NCI-H82 treated with DMSO at 0.1 percent for 48 hours (cell line): ENCODE measurements at regions not wholly inside any gene's neighbourhood (a gene's known extent, or its start where the extent isn't known, plus 50 kb on each side); places are given as distances from the start of the nearest gene placed in this dataset.
"Not testable (repeated sequence)": the region's sequence is repeated elsewhere in the genome, so short reads cannot be mapped to it uniquely, and the experiment has no call there.

Experiments
- DNase-seq: peaks from one replicate; lab custom pipeline; 2025; ENCODE audit not compliant: unreplicated experiment; lab: John Stamatoyannopoulos, UW

GRCh38 chr5:118491351-118491750 lies 497.0 kb downstream of the DTWD2 start:
- no peak for DNase-seq

GRCh38 chr5:118486647-118487225 lies 501.6 kb downstream of the DTWD2 start:
- DNase-seq = no peak

GRCh38 chr5:118479285-118479684 lies 509.1 kb downstream of the DTWD2 start:
- DNase-seq = no peak

GRCh38 chr5:118478852-118479251 lies 509.5 kb downstream of the DTWD2 start:
- no peak for DNase-seq

GRCh38 chr5:118468085-118468484 lies 520.3 kb downstream of the DTWD2 start:
- DNase-seq = peak; percentile 12

GRCh38 chr5:118467103-118467502 lies 521.2 kb downstream of the DTWD2 start:
- no peak for DNase-seq

- DNase-seq = no peak
These were observed 521.9 kb downstream of the DTWD2 start for GRCh38 chr5:118466418-118466817.

- not testable (repeated sequence) for DNase-seq
These were observed 526.1 kb downstream of the DTWD2 start for GRCh38 chr5:118462276-118462675.

- DNase-seq = no peak
These were observed 526.9 kb downstream of the DTWD2 start for GRCh38 chr5:118461436-118461835.

- DNase-seq = no peak
These were observed 528.9 kb downstream of the DTWD2 start for GRCh38 chr5:118459490-118459889.

- DNase-seq = no peak
These were observed 532.3 kb downstream of the DTWD2 start for GRCh38 chr5:118456085-118456484.

- no peak for DNase-seq
These were observed 536.6 kb downstream of the DTWD2 start for GRCh38 chr5:118451697-118452247.

GRCh38 chr5:118450554-118451332 lies 537.6 kb downstream of the DTWD2 start:
- no peak for DNase-seq

GRCh38 chr5:118447350-118447749 lies 541.0 kb downstream of the DTWD2 start:
- no peak for DNase-seq

GRCh38 chr5:118441956-118442355 lies 546.4 kb downstream of the DTWD2 start:
- no peak for DNase-seq

GRCh38 chr5:118441034-118441433 lies 547.3 kb downstream of the DTWD2 start:
- DNase-seq = no peak

- no peak for DNase-seq
These were observed 547.9 kb downstream of the DTWD2 start for GRCh38 chr5:118440496-118440895.

- no peak for DNase-seq
These were observed 548.5 kb downstream of the DTWD2 start for GRCh38 chr5:118439831-118440230.

- no peak for DNase-seq
These were observed 553.2 kb downstream of the DTWD2 start for GRCh38 chr5:118435131-118435530.

- no peak for DNase-seq
These were observed 553.8 kb downstream of the DTWD2 start for GRCh38 chr5:118434522-118434921.

- DNase-seq = no peak
These were observed 558.3 kb downstream of the DTWD2 start for GRCh38 chr5:118430076-118430475.

- DNase-seq = peak; percentile 21
These were observed 580.4 kb downstream of the DTWD2 start for GRCh38 chr5:118407958-118408357.
